SK-N-SH (cell line): ENCODE measurements at regions not wholly inside any gene's neighbourhood (a gene's known extent, or its start where the extent isn't known, plus 50 kb on each side); places are given as distances from the start of the nearest gene placed in this dataset.

Experiments used
- CTCF ChIA-PET: fragments of 300-600, 350-600 bp; formaldehyde crosslinking; extraction: SDS; loops from one replicate; lab custom pipeline; 2021; lab: Yijun Ruan, JAX
- POLR2A ChIA-PET: fragments of 350-600 bp; sonication (Branson Sonifier 250); formaldehyde crosslinking; extraction: SDS; loops from one replicate; lab custom pipeline; 2020; ENCODE audit warnings: antibody characterized with exemption, inconsistent platforms; lab: Yijun Ruan, JAX
- DNase-seq: peaks from one replicate; pipeline ENCODE4 v3.0.0; 2012
- H2AFZ ChIP-seq: fragments of 200-600 bp; sonication (generic); 2 replicates; pipeline ENCODE4 v1.8.1; 2016; ENCODE audit warnings: antibody characterized with exemption, mild to moderate bottlenecking, low read depth
- H3F3A ChIP-seq: fragments of 200-600 bp; sonication (generic); replicated peaks from 2 replicates; pipeline ENCODE3; 2016; ENCODE audit warnings: antibody characterized with exemption, mild to moderate bottlenecking; ENCODE audit not compliant: insufficient read depth
- H3K27ac ChIP-seq, 2 experiments: fragments of 200-500 bp in 1 of 2; fragments of 200-600 bp in 1 of 2; sonication (Bioruptor generic) in 1 of 2; sonication (generic), shearing (Covaris generic) in 1 of 2; 2 replicates each; pipeline versions ENCODE4 v1.5.1 to v1.6.1; 2014 to 2016; ENCODE audit warnings: low read depth in 2 of 2, inconsistent platforms in 1 of 2, low read length in 1 of 2, mild to moderate bottlenecking in 1 of 2, mixed read lengths in 1 of 2
- H3K27me3 ChIP-seq: fragments of 200-600 bp; sonication (generic), shearing (Covaris generic); 2 replicates; pipeline ENCODE4 v1.6.1; 2016; ENCODE audit warnings: mixed run types; ENCODE audit not compliant: insufficient read depth
- H3K36me3 ChIP-seq, 2 experiments: fragments of 200-500 bp in 1 of 2; fragments of 200-600 bp in 1 of 2; sonication (Bioruptor generic) in 1 of 2; sonication (generic) in 1 of 2; replicated peaks in 1 of 2; 2 replicates each; pipeline versions ENCODE3 to v1.5.1; 2014 to 2016; ENCODE audit warnings: low read length in 1 of 2, mild to moderate bottlenecking in 1 of 2; ENCODE audit not compliant: insufficient read depth in 2 of 2, control insufficient read depth in 1 of 2
- H3K4me1 ChIP-seq, 2 experiments: fragments of 200-500 bp in 1 of 2; fragments of 200-600 bp in 1 of 2; sonication (Bioruptor generic) in 1 of 2; sonication (generic), shearing (Covaris generic) in 1 of 2; 2 replicates each; pipeline versions ENCODE4 v1.5.1 to v1.6.1; 2014 to 2016; ENCODE audit warnings: low read depth in 1 of 2, low read length in 1 of 2, mixed run types in 1 of 2; ENCODE audit not compliant: insufficient read depth in 2 of 2, control insufficient read depth in 1 of 2
- H3K4me2 ChIP-seq: fragments of 200-600 bp; sonication (generic), shearing (Covaris generic); 2 replicates; pipeline ENCODE4 v1.6.1; 2017; ENCODE audit warnings: mixed run types
- H3K4me3 ChIP-seq, 2 experiments: fragments of 200-500 bp in 1 of 2; fragments of 200-600 bp in 1 of 2; sonication (Bioruptor generic) in 1 of 2; sonication (generic), shearing (Covaris generic) in 1 of 2; 2 replicates each; pipeline versions ENCODE4 v1.5.1 to v1.8.1; 2014 to 2016; ENCODE audit warnings: low read depth in 2 of 2, inconsistent platforms in 1 of 2, low read length in 1 of 2, mild to moderate bottlenecking in 1 of 2, mixed read lengths in 1 of 2, moderate library complexity in 1 of 2
- H3K79me2 ChIP-seq: fragments of 200-600 bp; sonication (generic); 2 replicates; pipeline ENCODE4 v1.8.1; 2017; ENCODE audit warnings: mild to moderate bottlenecking; ENCODE audit not compliant: insufficient read depth
- H3K9ac ChIP-seq: fragments of 200-600 bp; sonication (generic); 2 replicates; pipeline ENCODE4 v1.6.1; 2017; ENCODE audit warnings: mixed run types
- H3K9me2 ChIP-seq: fragments of 200-600 bp; sonication (generic); 2 replicates; pipeline ENCODE4 v1.6.1; 2017; ENCODE audit warnings: mixed run types
- H3K9me3 ChIP-seq: fragments of 200-600 bp; sonication (generic); 2 replicates; pipeline ENCODE4 v1.6.1; 2017; ENCODE audit warnings: mixed run types, mild to moderate bottlenecking, moderate library complexity
- H4K20me1 ChIP-seq: fragments of 200-600 bp; sonication (generic); 2 replicates; pipeline ENCODE4 v1.6.1; 2017; ENCODE audit warnings: mild to moderate bottlenecking, mixed run types; ENCODE audit not compliant: insufficient read depth
- EZH2phosphoT487 ChIP-seq: fragments of 200-600 bp; sonication (generic); IDR thresholded peaks from 2 replicates; pipeline ENCODE4 v1.6.1; 2017; ENCODE audit warnings: low read depth, mixed run types, mild to moderate bottlenecking, antibody characterized with exemption, moderate library complexity, borderline replicate concordance
- MAX ChIP-seq: IDR thresholded peaks from 2 replicates; pipeline ENCODE4 v1.4.0; 2012; ENCODE audit warnings: low read depth
- MEF2A ChIP-seq: IDR thresholded peaks from 2 replicates; pipeline ENCODE4 v1.4.0; 2012; ENCODE audit warnings: low read depth, borderline replicate concordance
- NRF1 ChIP-seq: IDR thresholded peaks from 2 replicates; pipeline ENCODE4 v1.6.1; 2012; ENCODE audit warnings: low read depth, mild to moderate bottlenecking, low read length
- PBX3 ChIP-seq: IDR thresholded peaks from 2 replicates; pipeline ENCODE4; 2012
- RAD21 ChIP-seq: IDR thresholded peaks from 2 replicates; pipeline ENCODE4 v1.6.1; 2012; ENCODE audit warnings: mild to moderate bottlenecking, low read length
- RCOR1 ChIP-seq: fragments of 150-350 bp; IDR thresholded peaks from 2 replicates; pipeline ENCODE4 v1.6.1; 2017; ENCODE audit warnings: antibody characterized with exemption, low read length
- RXRA ChIP-seq: IDR thresholded peaks from 2 replicates; pipeline ENCODE4 v1.4.0; 2012; ENCODE audit warnings: low read depth, mild to moderate bottlenecking, borderline replicate concordance
- YY1 ChIP-seq: IDR thresholded peaks from 2 replicates; pipeline ENCODE4 v1.4.0; 2012; ENCODE audit warnings: low read depth, mild to moderate bottlenecking
- WGBS: methylation state at CpG from one replicate; pipeline ENCODE4 v1.1.6; 2017; ENCODE audit warnings: low lambda C conversion rate; 5-methylcytosine and 5-hydroxymethylcytosine counted together
- TF ChIP-seq, protein P1 (sequence below): fragments of 200-600 bp; sonication (generic); IDR thresholded peaks from 2 replicates; pipeline ENCODE4 v1.6.1; 2017; ENCODE audit warnings: antibody characterized with exemption, mild to moderate bottlenecking, moderate library complexity

DNA sequence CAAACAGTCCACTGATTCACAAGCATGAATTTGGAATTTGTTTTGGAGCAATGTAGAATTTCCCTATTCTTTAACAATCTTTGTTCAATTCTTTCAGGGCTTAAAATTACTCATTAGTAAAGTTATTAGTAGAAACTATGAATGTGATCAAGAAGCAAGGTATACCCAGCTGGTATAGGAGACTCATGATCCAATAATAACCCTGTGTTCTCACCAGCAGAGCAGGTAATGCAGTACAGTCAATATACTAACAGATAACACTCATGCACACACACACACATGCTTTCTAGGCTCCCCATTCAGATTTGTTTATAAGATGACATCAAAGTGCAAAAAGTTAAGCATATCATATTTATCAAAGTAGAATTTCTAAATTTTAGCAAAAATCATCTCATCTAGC, 445.2 kb downstream of the ELAVL2 start:
- CTCF ChIA-PET: no interaction called here

DNA sequence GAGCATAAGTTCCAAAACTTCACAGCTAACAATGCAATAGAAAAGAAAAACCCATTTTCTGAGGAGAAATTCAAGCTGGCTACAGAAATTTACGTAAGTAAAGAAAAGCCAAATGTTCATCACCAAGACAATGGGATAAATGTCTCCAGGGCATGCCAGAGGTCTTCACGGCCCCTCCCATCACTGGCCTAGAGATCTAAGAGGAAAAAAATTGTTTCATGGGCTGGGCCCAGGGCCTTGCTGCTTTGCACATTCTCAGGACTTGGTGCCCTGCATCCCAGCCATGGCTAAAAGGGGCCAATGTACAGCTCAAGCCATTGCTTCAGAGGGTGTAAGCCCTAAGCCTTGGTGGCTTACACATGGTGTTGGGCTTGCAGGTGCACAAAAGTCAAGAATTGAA, 443.6 kb downstream of the ELAVL2 start:
- 0% methylated on average over 2 of the region's 2 CpGs for WGBS
- Histone ChIP-seq H3F3A (no peaks in the 10 kb centered on the region), H3K4me1 (no peaks in the 10 kb centered on the region), H3K27me3 (no peaks in the 10 kb centered on the region), H2AFZ (no peak overlapping the region), H3K9me2 (no peaks in the 10 kb centered on the region), H4K20me1 (no peaks in the 10 kb centered on the region), H3K4me2 (no peak overlapping the region), H3K36me3 (no peaks in the 10 kb centered on the region), H3K4me3 (no peak overlapping the region), H3K9ac (no peak overlapping the region), H3K79me2 (no peaks in the 10 kb centered on the region), H3K27ac (no peak overlapping the region), H3K9me3 (no peaks in the 10 kb centered on the region)
- CTCF ChIA-PET: no interaction called here
- no peak for TF ChIP-seq NRF1
- TF ChIP-seq YY1: no peak
- TF ChIP-seq PBX3: no peak
- TF ChIP-seq MAX: no peak
- TF ChIP-seq, protein P1, sequence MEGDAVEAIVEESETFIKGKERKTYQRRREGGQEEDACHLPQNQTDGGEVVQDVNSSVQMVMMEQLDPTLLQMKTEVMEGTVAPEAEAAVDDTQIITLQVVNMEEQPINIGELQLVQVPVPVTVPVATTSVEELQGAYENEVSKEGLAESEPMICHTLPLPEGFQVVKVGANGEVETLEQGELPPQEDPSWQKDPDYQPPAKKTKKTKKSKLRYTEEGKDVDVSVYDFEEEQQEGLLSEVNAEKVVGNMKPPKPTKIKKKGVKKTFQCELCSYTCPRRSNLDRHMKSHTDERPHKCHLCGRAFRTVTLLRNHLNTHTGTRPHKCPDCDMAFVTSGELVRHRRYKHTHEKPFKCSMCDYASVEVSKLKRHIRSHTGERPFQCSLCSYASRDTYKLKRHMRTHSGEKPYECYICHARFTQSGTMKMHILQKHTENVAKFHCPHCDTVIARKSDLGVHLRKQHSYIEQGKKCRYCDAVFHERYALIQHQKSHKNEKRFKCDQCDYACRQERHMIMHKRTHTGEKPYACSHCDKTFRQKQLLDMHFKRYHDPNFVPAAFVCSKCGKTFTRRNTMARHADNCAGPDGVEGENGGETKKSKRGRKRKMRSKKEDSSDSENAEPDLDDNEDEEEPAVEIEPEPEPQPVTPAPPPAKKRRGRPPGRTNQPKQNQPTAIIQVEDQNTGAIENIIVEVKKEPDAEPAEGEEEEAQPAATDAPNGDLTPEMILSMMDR: no peak
- no peak for TF ChIP-seq RCOR1
- TF ChIP-seq RXRA: no peak
- POLR2A ChIA-PET: no interaction called here
- no peak for DNase-seq

More for the DNA sequence above, 445.2 kb downstream of the ELAVL2 start:
- POLR2A ChIA-PET: no interaction called here
- Histone ChIP-seq H3K27me3 (no peaks in the 10 kb centered on the region), H3K4me1 (no peaks in the 10 kb centered on the region), H3K9me2 (no peaks in the 10 kb centered on the region), H3K79me2 (no peaks in the 10 kb centered on the region), H3F3A (no peaks in the 10 kb centered on the region), H3K9ac (no peak overlapping the region), H4K20me1 (no peaks in the 10 kb centered on the region), H2AFZ (no peak overlapping the region), H3K4me3 (no peak overlapping the region), H3K9me3 (no peaks in the 10 kb centered on the region), H3K36me3 (no peaks in the 10 kb centered on the region), H3K27ac (no peak overlapping the region), H3K4me2 (no peak overlapping the region)
- DNase-seq: no peak
- TF ChIP-seq RAD21: no peak
- TF ChIP-seq EZH2phosphoT487: no peak
- no peak for TF ChIP-seq MAX

- H3F3A ChIP-seq: no peaks in the 10 kb centered on the region
- no peaks in the 10 kb centered on the region for H3K36me3 ChIP-seq
- H4K20me1 ChIP-seq: no peaks in the 10 kb centered on the region
- H3K9me2 ChIP-seq: no peaks in the 10 kb centered on the region
- H3K9me3 ChIP-seq: no peaks in the 10 kb centered on the region
- H3K4me2 ChIP-seq: no peak overlapping the region
- WGBS: 27% methylated on average over 4 of the region's 4 CpGs
- no peak overlapping the region for H3K4me3 ChIP-seq
- no peaks in the 10 kb centered on the region for H3K4me1 ChIP-seq
- H2AFZ ChIP-seq: no peak overlapping the region
- no peak overlapping the region for H3K27ac ChIP-seq
- H3K79me2 ChIP-seq: no peaks in the 10 kb centered on the region
- no peak for TF ChIP-seq MEF2A
- TF ChIP-seq, all 33 proteins: peak for 0
- no peak for DNase-seq
- H3K27me3 ChIP-seq: no peaks in the 10 kb centered on the region
- ChIA-PET POLR2A (no interaction called here), CTCF (no interaction called here)
- no peak overlapping the region for H3K9ac ChIP-seq
These were observed 431.9 kb downstream of the ELAVL2 start for GRCh38 chr9:23394189-23394588.
